HG03565 (cell line): ENCODE measurements at regions not wholly inside any gene's neighbourhood (a gene's known extent, or its start where the extent isn't known, plus 50 kb on each side); places are given as distances from the start of the nearest gene placed in this dataset.

ENCODE experiments used
- ATAC-seq: cut with Tn5 transposase; IDR thresholded peaks from one replicate; pipeline ENCODE4 v1.9.1; 2021; ENCODE audit warnings: mild to moderate bottlenecking, moderate library complexity; ENCODE audit not compliant: unreplicated experiment

GRCh38 chr18:27699137-27699536 is 477.8 kb downstream of the CDH2 start:
- ATAC-seq, result no peak

GRCh38 chr18:27696148-27696547 is 480.8 kb downstream of the CDH2 start:
- ATAC-seq, result no peak

GRCh38 chr18:27695503-27695902 is 481.4 kb downstream of the CDH2 start:
- ATAC-seq, result no peak

- ATAC-seq, result no peak
Measured at GRCh38 chr18:27695052-27695451, 481.9 kb downstream of the CDH2 start.

DNA sequence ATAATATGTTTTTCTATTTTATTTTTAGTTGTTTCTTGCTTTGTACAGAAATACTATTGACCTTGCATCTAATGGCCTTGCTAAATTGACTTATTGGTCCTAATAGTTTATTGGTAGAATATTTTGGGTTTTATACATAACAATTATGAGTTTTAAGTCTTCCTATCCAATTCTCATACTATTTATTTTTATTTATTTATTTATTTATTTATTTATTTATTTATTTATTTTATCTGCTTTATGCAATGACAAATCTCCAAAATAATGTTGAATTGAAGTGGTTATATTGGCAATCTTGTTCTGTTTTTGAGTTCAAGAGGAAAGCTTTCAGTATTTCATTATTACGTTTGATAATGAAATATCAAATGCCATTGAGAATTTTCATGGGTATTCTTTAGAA is 488.3 kb downstream of the CDH2 start:
- no peak for ATAC-seq

GRCh38 chr18:27687351-27687979 is 489.5 kb downstream of the CDH2 start:
- ATAC-seq, result no peak

- ATAC-seq, result no peak
Measured at GRCh38 chr18:27685807-27686412, 491.0 kb downstream of the CDH2 start.

DNA sequence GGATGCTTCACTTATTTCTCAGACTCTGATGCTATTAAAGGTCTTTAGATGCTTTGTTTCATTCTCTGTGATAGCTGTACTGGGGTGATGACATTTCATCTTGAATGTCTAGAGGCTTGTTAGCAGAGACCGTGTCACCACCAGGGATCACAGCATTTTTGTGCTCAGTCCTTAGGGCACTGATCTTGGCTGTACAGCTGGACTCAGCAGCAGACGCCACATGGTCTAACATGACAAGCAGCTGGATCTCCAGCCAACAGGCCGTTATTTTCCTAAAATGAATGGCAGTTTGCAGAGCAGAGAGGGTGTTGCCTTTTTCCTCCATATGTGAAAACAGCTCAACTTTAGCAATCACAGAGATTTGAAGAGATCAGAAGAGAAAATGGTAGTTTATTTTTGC is 491.8 kb downstream of the CDH2 start:
- ATAC-seq, result no peak

- no peak for ATAC-seq
Measured at GRCh38 chr18:27674411-27674810, 489.3 kb upstream of the CHST9 start.

- ATAC-seq, result no peak
Measured at GRCh38 chr18:27673861-27674260, 488.8 kb upstream of the CHST9 start.

GRCh38 chr18:27668158-27668557 is 483.1 kb upstream of the CHST9 start:
- no peak for ATAC-seq

GRCh38 chr18:27667064-27667463 is 482.0 kb upstream of the CHST9 start:
- ATAC-seq, result no peak

- ATAC-seq, result no peak
Measured at GRCh38 chr18:27666016-27666415, 480.9 kb upstream of the CHST9 start.

DNA sequence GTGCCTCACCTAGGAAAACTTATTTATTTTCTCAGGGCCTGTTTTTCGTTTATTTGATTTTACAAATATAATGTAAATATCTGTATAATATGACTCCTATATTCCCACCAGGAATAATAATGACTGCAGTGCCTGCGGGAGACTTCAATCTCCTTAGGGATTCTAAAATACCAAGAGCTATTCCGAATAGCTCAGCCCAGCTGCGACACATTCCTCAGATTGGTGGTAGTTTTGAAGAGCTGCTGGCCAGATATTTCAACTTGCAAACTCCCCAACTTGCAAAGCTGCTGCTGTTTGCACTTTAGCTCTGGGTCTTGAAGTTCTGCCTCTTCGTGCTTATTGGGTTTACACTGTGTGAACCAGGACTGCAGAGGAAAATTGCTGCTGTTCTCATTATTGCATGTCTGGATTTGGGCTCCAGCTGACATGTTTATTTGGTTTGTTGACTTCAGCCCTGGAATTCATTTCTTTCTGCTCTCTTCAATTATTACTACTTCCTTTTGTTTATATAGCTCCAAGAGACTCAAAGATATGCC is 480.2 kb upstream of the CHST9 start:
- no peak for ATAC-seq

- no peak for ATAC-seq
Measured at GRCh38 chr18:27662949-27663348, 477.8 kb upstream of the CHST9 start.

- no peak for ATAC-seq
Measured at GRCh38 chr18:27662537-27662936, 477.4 kb upstream of the CHST9 start.

DNA sequence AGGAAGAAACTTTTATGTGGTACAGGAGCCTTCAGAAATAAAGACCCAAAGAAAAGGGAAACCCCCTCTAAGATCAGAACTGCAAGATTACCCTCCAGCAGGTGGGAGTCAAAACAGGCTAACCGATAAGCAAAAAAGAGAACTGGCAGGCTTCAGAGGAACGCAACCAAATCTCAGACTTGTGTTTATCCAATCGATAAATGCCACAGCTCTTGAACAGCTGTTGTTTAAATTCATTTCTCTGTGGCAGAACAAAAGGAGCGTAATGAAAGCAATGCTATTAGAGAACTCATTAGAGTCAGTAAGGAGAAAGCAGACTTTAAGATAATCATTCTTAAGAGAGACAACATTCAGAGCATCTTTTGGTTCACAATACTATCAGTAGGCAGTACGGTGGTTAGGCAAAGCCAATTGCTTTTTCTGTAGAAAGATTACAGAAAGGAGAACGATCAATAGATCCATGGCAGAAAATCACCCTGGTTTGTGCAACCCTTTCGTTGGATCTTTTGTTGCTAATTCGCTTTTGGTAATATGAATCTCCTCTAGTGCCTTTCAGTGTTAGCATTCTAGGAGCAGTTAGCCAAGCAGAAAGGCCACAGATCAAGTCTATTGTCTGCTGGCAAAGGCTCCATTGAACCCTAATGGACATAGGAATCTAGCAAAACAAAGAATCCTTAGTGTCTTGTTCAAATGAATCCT is 476.4 kb upstream of the CHST9 start:
- ATAC-seq, result no peak

DNA sequence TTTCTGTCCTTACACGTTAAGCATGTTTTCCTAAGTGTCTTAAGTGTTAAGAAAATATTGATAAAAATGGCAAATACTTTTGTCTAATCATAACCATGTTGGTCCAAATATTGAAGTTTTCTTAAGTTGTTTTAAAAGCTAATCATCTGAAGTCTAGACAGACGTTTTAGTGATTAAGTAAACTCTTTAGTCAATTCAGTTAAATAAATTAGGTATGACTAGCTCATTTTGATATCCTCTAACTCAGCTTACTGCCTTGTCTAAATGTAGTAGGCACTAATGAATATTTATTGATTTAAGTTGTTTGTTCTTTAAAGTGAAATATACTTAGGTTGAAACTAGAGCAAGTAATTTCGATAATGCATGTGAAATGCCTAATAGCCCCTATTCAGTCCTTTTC is 471.8 kb upstream of the CHST9 start:
- no peak for ATAC-seq

DNA sequence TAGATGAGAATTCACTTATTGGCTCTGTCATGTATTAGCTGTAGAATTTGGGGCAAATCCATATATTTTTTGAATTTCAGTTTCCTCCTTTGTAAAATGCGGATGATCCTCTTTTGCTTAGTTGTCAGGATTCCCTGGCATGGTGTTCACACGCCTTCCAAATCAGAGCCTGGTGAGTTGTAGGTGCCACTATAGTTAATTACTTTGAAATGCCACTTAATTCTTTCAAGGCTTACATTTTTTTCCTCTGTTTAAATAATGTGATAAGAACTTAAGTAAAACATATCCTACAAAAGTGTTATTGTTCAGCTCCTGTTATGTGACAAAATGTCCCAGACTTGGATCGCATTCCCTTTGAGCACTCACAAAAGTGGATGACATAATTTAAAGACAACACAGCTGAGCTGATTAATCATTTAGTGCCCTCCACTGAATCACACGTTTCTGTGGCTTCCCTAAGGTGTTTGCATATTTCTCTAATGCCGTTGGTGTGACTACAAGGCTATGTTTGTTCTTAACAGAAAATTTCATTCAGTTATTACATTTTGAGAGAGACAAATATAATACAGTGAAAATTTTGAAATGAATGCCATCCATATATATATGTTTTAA is 471.2 kb upstream of the CHST9 start:
- no peak for ATAC-seq

DNA sequence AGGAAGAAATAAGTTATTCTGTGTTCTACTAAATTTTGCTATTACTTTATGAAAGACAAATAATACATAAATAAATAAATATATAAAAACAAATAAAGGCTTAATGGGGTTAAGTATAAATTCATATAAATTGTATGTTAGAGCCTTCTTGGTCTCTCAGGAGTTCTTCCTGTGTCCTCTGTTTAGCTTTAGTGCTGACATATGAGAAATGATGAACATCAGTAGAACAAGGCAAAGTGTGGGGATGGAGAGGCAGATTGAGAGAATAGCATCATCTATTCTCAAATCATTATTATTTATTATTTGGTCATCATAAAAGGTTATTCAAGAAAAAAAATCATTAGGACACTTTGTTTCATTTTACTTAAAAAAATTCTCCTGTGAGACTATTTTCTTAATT is 468.1 kb upstream of the CHST9 start:
- no peak for ATAC-seq

DNA sequence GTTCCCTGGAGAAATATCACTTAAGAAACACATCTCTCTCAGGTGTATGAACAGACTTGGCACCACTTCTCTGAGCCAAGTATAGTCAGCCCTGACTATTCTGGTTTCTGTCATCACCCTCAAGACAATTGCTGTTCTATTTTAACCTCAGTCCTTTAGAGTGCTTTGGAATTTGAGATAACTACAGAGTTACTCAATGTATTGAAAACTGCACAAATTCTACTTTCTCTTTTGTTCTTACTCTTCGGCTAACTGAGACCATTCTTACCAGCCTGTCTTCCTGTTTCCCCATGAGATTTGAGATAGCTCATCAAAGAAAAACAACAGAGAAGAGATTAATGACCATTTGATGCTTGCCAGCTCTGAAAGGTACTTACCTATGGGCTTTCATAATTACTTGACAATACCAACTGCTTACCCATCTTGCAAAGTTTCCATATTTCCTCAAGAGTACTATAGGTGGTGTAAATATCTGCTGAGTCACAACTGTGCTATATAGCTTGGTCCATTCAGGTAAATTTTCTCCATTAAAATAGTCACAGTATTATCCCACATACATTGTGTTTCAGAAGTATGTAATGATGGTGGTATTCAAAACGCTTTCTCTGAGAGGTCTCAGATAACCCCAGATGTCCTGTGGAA is 467.5 kb upstream of the CHST9 start:
- ATAC-seq, result peak; percentile 71
